MM.1S (cell line): ENCODE measurements at regions not wholly inside any gene's neighbourhood (a gene's known extent, or its start where the extent isn't known, plus 50 kb on each side); places are given as distances from the start of the nearest gene placed in this dataset.
"Not testable (repeated sequence)": the region's sequence is repeated elsewhere in the genome, so short reads cannot be mapped to it uniquely, and the experiment has no call there.

Source experiments
- CTCF ChIP-seq: fragments of 300-600 bp; sonication (generic); IDR thresholded peaks from 2 replicates; pipeline ENCODE4 v1.5.1; 2016; ENCODE audit warnings: antibody characterized with exemption, low read length, mixed read lengths
- EZH2 ChIP-seq: fragments of 300-600 bp; sonication (generic); optimal IDR thresholded peaks from 2 replicates; pipeline ENCODE3; 2017; ENCODE audit warnings: low read depth, mild to moderate bottlenecking, antibody characterized with exemption, low read length, mixed read lengths
- EZH2phosphoT487 ChIP-seq: fragments of 300-600 bp; sonication (generic); IDR thresholded peaks from 2 replicates; pipeline ENCODE4 v1.6.1; 2018; ENCODE audit warnings: antibody characterized with exemption, low read length

GRCh38 chr14:105920151-105920700 lies 393.8 kb downstream of the TMEM121 start:
- not testable (repeated sequence) for TF ChIP-seq CTCF, EZH2, EZH2phosphoT487
